ENCODE measurements at regions not wholly inside any gene's neighbourhood (a gene's known extent, or its start where the extent isn't known, plus 50 kb on each side); places are given as distances from the start of the nearest gene placed in this dataset.

DNA sequence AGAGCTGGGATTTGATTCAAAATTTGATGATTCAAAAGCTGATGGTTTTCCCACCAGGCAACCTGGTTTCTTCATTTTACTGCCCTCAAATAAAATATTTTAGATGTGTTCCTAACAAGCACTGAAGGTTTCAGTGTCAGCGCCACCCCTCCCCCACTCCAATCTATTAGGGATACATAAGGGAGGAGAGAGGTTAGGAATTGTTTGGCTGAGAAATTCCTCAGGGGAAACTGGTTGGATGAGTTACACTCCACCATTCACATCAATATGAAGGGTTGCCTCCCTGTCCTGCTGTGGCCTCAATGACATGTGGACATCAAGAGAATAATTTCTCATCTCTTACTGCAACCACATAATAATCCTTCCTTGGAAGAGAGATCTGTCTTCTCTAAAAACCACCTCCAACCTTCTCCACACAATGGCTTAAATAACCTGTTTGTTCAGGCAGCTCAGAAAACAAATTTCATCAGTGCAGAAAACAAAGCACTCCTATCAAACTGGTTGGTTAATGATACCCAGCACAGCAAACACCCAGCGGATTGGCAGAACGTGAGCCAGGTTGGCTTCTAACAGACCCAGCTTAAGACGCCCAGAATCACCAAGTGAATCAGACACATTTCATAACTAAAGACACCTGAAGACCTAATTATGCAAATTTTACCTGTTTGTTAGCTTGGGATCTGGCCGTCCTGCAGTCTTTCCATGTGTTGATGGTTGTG lies 136.0 kb upstream of the SGK1 start:
- Histone ChIP-seq H3K9me1 (ENCODE audit: control insufficient read depth, insufficient read depth, low read length) (no peaks in the 10 kb centered on the region), H3K9me3 (replicated peaks; ENCODE audit: control insufficient read depth, insufficient read depth, low read depth, low read length) (no peaks in the 10 kb centered on the region), H3K4me2 (ENCODE audit: insufficient read depth, low read length) (no peak overlapping the region), H3K4me3 (no peak overlapping the region), H4K20me1 (replicated peaks; ENCODE audit: control insufficient read depth, insufficient read depth, low read length) (no peaks in the 10 kb centered on the region), H3K4me1 (replicated peaks in 1 of 2; ENCODE audit: control insufficient read depth in 2 of 2, insufficient read depth in 2 of 2, low read length in 2 of 2) (no peaks in the 10 kb centered on the region; a peak in 1 of 5 replicates), H3K36me3 (ENCODE audit: control insufficient read depth, insufficient read depth, low read length) (no peaks in the 10 kb centered on the region), H3K79me2 (ENCODE audit: control insufficient read depth, insufficient read depth, low read length) (no peaks in the 10 kb centered on the region), H2AFZ (ENCODE audit: low read depth, low read length) (no peak overlapping the region), H3K9ac (ENCODE audit: insufficient read depth in 1 of 2, low read depth in 2 of 2, low read length in 2 of 2) (no peak overlapping the region), H3K27ac (ENCODE audit: extremely low read depth, low read depth, low read length) (no peak overlapping the region), H3K27me3 (ENCODE audit: control insufficient read depth in 2 of 2, insufficient read depth in 2 of 2, low read length in 2 of 2) (no peaks in the 10 kb centered on the region)
- ChIA-PET CTCF (ENCODE audit: low intra/inter-chr PET ratio) (no interaction called here), POLR2A (interaction anchor here (0.8 kb wide), 1 partner anchor 10 kb away, joined by 3 read pairs; no protein-coding TSS in a partner anchor)
- no peak for DNase-seq (ENCODE audit: extremely low read depth in 1 of 4, low spot score in 3 of 4)
- BruUV-seq (replicated peaks) = no TSS peak
- no peak for ATAC-seq
- in situ Hi-C loops (cut with MboI) (no loop called here), intact Hi-C loops (cut with micrococcal nuclease) (loop anchor here (10.0 kb wide), 1 partner anchor 371 kb away; no protein-coding TSS in a partner anchor)
- WGBS (ENCODE audit: insufficient coverage, low coverage, missing lambda C conversion rate) = 7% methylated on average over 5 of the region's 5 CpGs
- TF ChIP-seq ZNF695 (CRISPR knock-in tag; IDR thresholded peaks at IDR 0.05) (no peak), CTBP1 (IDR thresholded peaks at IDR 0.05; ENCODE audit: borderline replicate concordance) (no peak), FOXP1 (CRISPR knock-in tag; IDR thresholded peaks at IDR 0.05) (no peak), BMI1 (IDR thresholded peaks at IDR 0.05; ENCODE audit: low read length) (no peak), HNRNPUL1 (IDR thresholded peaks at IDR 0.05; ENCODE audit: low read length) (no peak), LARP7 (IDR thresholded peaks at IDR 0.05) (no peak), FOXA1 (IDR thresholded peaks at IDR 0.05; ENCODE audit: borderline replicate concordance) (no peak), ZNF274 (IDR thresholded peaks at IDR 0.05; ENCODE audit: borderline replicate concordance, low read depth, low read length) (no peak), NR2F6 (CRISPR knock-in tag; IDR thresholded peaks at IDR 0.05) (no peak), ZNF146 (CRISPR knock-in tag; IDR thresholded peaks at IDR 0.05; ENCODE audit: unreplicated experiment) (no peak), BACH1 (tag; IDR thresholded peaks at IDR 0.05) (no peak), RFX1 (IDR thresholded peaks at IDR 0.05) (no peak), SNIP1 (IDR thresholded peaks at IDR 0.05; ENCODE audit: low read depth) (no peak), SIN3A (IDR thresholded peaks at IDR 0.05; ENCODE audit: borderline replicate concordance in 2 of 2, control insufficient read depth in 1 of 2, low read depth in 2 of 2, low read length in 2 of 2) (no peak)
- TF ChIP-seq, protein P1, sequence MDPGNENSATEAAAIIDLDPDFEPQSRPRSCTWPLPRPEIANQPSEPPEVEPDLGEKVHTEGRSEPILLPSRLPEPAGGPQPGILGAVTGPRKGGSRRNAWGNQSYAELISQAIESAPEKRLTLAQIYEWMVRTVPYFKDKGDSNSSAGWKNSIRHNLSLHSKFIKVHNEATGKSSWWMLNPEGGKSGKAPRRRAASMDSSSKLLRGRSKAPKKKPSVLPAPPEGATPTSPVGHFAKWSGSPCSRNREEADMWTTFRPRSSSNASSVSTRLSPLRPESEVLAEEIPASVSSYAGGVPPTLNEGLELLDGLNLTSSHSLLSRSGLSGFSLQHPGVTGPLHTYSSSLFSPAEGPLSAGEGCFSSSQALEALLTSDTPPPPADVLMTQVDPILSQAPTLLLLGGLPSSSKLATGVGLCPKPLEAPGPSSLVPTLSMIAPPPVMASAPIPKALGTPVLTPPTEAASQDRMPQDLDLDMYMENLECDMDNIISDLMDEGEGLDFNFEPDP (CRISPR knock-in tag; IDR thresholded peaks at IDR 0.05) = no peak
- TF ChIP-seq, protein P2, sequence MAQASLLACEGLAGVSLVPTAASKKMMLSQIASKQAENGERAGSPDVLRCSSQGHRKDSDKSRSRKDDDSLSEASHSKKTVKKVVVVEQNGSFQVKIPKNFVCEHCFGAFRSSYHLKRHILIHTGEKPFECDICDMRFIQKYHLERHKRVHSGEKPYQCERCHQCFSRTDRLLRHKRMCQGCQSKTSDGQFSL (CRISPR knock-in tag; IDR thresholded peaks at IDR 0.05) = no peak
- TF ChIP-seq, protein P2 (tag; IDR thresholded peaks at IDR 0.05) = no peak
- no peak for FAIRE-seq
